MG63 (cell line): ENCODE measurements at regions not wholly inside any gene's neighbourhood (a gene's known extent, or its start where the extent isn't known, plus 50 kb on each side); places are given as distances from the start of the nearest gene placed in this dataset.

Experiments
- DNase-seq: peaks from one replicate; pipeline ENCODE4 v3.0.0-alpha.2; 2020
- H3K27me3 ChIP-seq: fragments of 250-450 bp; sonication (Bioruptor Pico); 2 replicates; pipeline ENCODE4 v1.5.1; 2020; ENCODE audit warnings: mild to moderate bottlenecking, moderate library complexity
- H3K36me3 ChIP-seq: fragments of 250-450 bp; sonication (Bioruptor Pico); 2 replicates; pipeline ENCODE4 v1.5.1; 2020; ENCODE audit warnings: mild to moderate bottlenecking, moderate library complexity
- H3K4me3 ChIP-seq: fragments of 250-450 bp; sonication (Bioruptor Pico); 2 replicates; pipeline ENCODE4 v1.5.1; 2020; ENCODE audit warnings: mild to moderate bottlenecking, moderate library complexity
- H3K9me3 ChIP-seq: fragments of 250-450 bp; sonication (Bioruptor Pico); 2 replicates; pipeline ENCODE4 v1.5.1; 2020; ENCODE audit warnings: mild to moderate bottlenecking, moderate library complexity

GRCh38 chr16:6021276-6021943 lies 923.8 kb upstream of the EEF2KMT start:
- no peak for DNase-seq
- Histone ChIP-seq H3K36me3 (no peaks in the 10 kb centered on the region), H3K27me3 (peaks cover 8% of the 10 kb centered on the region), H3K4me3 (no peak overlapping the region), H3K9me3 (no peaks in the 10 kb centered on the region)

GRCh38 chr16:6020162-6020985 lies 922.8 kb upstream of the EEF2KMT start:
- no peak for DNase-seq
- peaks cover 8% of the 10 kb centered on the region for H3K27me3 ChIP-seq

DNA sequence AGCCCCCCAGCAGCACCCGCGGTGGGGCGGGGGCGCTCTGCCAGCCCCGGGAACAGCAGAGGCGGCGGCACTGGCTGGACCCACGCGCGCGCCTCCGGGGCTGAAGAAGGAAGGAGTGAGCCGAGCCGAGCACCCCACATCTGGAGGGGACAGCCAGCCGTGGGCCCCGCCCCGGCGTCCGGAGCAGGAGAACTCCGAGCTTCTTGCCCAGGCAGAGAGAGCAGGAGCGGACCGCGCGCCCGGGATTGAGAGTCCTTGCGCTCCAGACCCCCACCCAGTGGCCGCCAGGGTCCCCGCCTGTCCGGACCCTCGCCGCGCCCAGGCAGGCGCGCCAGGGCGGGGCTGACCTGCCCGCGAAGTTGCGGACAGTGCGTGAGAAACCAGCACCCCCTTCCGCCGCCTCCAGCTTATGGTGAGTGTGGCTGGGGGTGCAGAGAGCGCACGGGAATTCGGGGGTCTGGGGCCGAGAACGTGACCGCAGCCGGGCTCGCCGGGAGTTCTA lies 921.9 kb upstream of the EEF2KMT start:
- no peak overlapping the region for H3K4me3 ChIP-seq
- peaks cover 8% of the 10 kb centered on the region for H3K27me3 ChIP-seq
- H3K36me3 ChIP-seq = no peaks in the 10 kb centered on the region
- H3K9me3 ChIP-seq = no peaks in the 10 kb centered on the region
- DNase-seq = no peak

More at GRCh38 chr16:6020162-6020985, 922.8 kb upstream of the EEF2KMT start:
- H3K9me3 ChIP-seq = no peaks in the 10 kb centered on the region
- no peaks in the 10 kb centered on the region for H3K36me3 ChIP-seq
- no peak overlapping the region for H3K4me3 ChIP-seq

GRCh38 chr16:6018848-6019489 lies 921.4 kb upstream of the EEF2KMT start:
- Histone ChIP-seq H3K36me3 (no peaks in the 10 kb centered on the region), H3K4me3 (no peak overlapping the region), H3K9me3 (no peaks in the 10 kb centered on the region), H3K27me3 (peaks cover 8% of the 10 kb centered on the region)
- DNase-seq = no peak

DNA sequence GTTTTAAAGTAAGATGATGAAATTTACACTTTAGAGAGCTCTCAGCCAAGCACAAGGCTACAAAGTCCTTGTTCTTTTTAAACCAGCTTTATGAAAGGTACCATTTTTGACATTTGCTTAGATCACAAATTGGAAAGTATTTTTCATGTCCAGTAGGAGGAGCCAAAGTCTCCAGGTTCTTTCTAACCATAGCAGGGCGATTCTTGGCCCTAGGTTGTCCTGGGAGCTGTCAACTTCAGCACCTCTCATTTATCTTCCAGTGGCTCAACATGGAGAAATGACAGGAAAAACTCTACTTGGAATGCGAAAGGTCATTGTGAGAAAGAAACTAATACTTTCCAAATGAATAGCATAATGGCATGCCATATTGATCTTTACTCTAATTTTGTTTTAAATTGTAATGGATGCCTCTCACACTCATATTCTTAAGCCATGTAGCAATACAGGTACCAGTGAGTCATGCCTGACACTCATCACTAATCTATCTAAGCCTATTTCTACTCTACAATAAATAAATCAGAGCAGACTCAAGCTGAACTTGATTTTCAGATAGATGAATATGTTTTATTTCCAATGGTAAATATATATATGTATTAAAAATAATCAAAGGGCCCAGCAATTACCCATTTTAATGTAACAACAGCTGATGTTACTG lies 919.1 kb upstream of the EEF2KMT start:
- no peaks in the 10 kb centered on the region for H3K9me3 ChIP-seq
- DNase-seq = no peak
- no peaks in the 10 kb centered on the region for H3K36me3 ChIP-seq
- H3K27me3 ChIP-seq = peaks cover 8% of the 10 kb centered on the region
- no peak overlapping the region for H3K4me3 ChIP-seq

DNA sequence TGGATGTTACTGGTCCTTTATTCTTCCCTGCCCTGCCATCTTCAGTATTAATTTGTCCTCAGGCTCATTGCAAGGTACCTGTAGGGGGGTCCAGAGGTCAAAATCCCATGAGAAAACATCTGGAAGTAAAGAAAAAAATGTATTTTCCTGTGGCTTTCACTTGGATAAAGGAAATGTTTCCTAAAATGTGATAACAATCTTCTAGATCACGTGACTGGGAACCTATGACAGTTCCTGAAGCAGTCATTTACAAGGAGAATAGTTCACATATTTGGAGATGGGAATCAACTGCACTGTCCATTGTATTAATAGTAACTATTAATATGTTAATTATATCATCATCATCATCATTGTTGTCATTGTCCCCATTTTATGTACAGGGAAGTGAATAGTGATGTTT lies 915.1 kb upstream of the EEF2KMT start:
- no peaks in the 10 kb centered on the region for H3K27me3 ChIP-seq
- no peaks in the 10 kb centered on the region for H3K36me3 ChIP-seq
- H3K4me3 ChIP-seq = no peak overlapping the region
- no peaks in the 10 kb centered on the region for H3K9me3 ChIP-seq
- no peak for DNase-seq

DNA sequence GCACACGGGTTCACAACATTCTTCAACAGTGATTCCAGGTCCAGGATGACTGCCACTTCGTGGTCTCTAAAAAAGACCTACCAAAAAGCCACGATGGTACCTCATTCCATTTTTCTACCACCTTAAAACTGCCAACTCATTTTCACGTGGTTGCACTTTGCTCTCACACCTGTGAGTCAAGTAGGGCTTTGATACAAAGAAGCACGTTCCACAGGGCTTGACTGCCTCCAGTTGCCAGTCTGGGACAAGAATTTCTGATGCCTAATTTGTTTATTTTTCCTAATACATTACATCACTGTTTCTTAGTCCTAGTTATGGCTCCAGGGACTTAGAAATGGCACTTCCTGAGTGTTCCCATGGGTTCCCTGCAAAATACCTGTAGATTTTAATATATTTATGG lies 911.6 kb upstream of the EEF2KMT start:
- H3K4me3 ChIP-seq = no peak overlapping the region
- no peaks in the 10 kb centered on the region for H3K36me3 ChIP-seq
- no peaks in the 10 kb centered on the region for H3K27me3 ChIP-seq
- H3K9me3 ChIP-seq = no peaks in the 10 kb centered on the region
- DNase-seq = no peak

DNA sequence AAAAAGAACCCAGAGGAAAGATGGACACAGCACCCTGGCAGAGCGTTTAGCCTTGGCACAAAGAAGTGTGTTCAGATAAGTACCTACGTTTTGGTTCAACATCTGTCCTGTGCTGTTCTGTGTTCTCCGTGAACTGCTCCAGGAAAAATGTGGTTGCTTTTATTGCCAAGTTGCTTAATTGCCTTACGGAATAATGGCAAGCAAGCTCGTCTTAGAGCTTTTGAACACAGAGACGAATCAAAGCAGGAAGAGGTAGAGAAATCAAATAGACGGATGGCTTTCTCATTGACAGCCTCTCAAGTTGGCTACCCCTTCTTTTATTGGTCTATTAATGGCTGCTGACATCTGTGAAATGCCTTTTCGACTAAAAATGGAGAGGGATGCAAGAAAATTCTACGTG lies 911.1 kb upstream of the EEF2KMT start:
- Histone ChIP-seq H3K9me3 (no peaks in the 10 kb centered on the region), H3K4me3 (no peak overlapping the region), H3K27me3 (no peaks in the 10 kb centered on the region), H3K36me3 (no peaks in the 10 kb centered on the region)
- no peak for DNase-seq

- no peaks in the 10 kb centered on the region for H3K36me3 ChIP-seq
- no peak overlapping the region for H3K4me3 ChIP-seq
- H3K9me3 ChIP-seq = no peaks in the 10 kb centered on the region
- H3K27me3 ChIP-seq = no peaks in the 10 kb centered on the region
- no peak for DNase-seq
Observed at GRCh38 chr16:5993356-5993755, 895.8 kb upstream of the EEF2KMT start.

DNA sequence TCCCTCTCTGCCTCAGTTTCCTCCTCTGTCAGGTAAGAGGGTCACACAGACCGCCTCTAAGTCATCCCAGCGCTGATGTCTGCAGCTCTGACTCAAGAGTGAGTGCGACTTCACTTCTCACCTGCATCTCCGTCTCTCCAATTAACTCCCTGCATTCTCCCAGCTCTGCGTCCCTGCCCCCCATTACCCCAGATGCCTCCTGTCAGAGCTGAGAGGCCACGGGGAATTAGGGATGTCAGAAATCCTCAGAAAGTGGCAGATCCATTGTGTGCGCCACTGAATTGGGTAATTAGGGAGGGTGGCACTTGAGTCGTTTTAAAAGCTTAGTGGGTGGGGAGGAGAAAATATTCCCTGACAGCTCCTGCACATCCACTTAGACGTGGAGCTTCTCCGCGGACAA lies 885.4 kb upstream of the EEF2KMT start:
- DNase-seq = no peak
- Histone ChIP-seq H3K9me3 (no peaks in the 10 kb centered on the region), H3K27me3 (no peaks in the 10 kb centered on the region), H3K4me3 (no peak overlapping the region), H3K36me3 (no peaks in the 10 kb centered on the region)

- Histone ChIP-seq H3K4me3 (no peak overlapping the region), H3K27me3 (no peaks in the 10 kb centered on the region)
- no peak for DNase-seq
Observed at GRCh38 chr16:5979905-5980550, 882.4 kb upstream of the EEF2KMT start.

DNA sequence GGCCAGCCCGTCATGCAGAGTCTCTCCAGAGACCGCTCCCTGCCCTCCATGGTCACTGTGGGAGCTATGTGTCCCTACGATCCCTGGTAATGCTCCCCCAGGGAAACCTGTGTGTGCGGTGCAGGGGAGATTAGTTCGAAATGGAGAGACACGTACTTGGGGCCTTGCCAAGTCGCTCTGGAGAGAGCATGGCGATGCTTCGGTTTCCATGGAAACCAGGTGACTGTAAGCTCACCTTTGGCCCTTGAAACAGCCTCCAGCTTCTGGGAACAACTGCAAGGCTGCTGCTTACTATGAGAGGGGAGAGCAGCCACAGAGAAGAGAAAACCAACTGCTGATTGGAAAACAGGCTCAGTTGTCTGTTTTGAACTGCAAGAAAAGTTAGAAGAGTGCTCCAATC lies 879.7 kb upstream of the EEF2KMT start:
- Histone ChIP-seq H3K36me3 (no peaks in the 10 kb centered on the region), H3K4me3 (no peak overlapping the region), H3K27me3 (no peaks in the 10 kb centered on the region), H3K9me3 (no peaks in the 10 kb centered on the region)
- DNase-seq = no peak

More at GRCh38 chr16:5979905-5980550, 882.4 kb upstream of the EEF2KMT start:
- Histone ChIP-seq H3K9me3 (no peaks in the 10 kb centered on the region), H3K36me3 (no peaks in the 10 kb centered on the region)

- H3K27me3 ChIP-seq = no peaks in the 10 kb centered on the region
- no peak for DNase-seq
- peaks cover 2% of the 10 kb centered on the region; the same call in 1 of the 2 replicates for H3K9me3 ChIP-seq
- no peak overlapping the region for H3K4me3 ChIP-seq
- H3K36me3 ChIP-seq = no peaks in the 10 kb centered on the region
Observed at GRCh38 chr16:5972747-5973146, 875.2 kb upstream of the EEF2KMT start.

- Histone ChIP-seq H3K4me3 (no peak overlapping the region), H3K9me3 (peaks cover 2% of the 10 kb centered on the region; the same call in 1 of the 2 replicates), H3K27me3 (no peaks in the 10 kb centered on the region), H3K36me3 (no peaks in the 10 kb centered on the region)
- DNase-seq = no peak
Observed at GRCh38 chr16:5971924-5972323, 874.3 kb upstream of the EEF2KMT start.

- no peaks in the 10 kb centered on the region for H3K27me3 ChIP-seq
- H3K9me3 ChIP-seq = peaks cover 2% of the 10 kb centered on the region; the same call in 1 of the 2 replicates
- no peak for DNase-seq
- no peak overlapping the region for H3K4me3 ChIP-seq
- H3K36me3 ChIP-seq = no peaks in the 10 kb centered on the region
Observed at GRCh38 chr16:5971106-5971505, 873.5 kb upstream of the EEF2KMT start.

- DNase-seq = no peak
- H3K4me3 ChIP-seq = no peak overlapping the region
- peaks cover 2% of the 10 kb centered on the region; the same call in 1 of the 2 replicates for H3K9me3 ChIP-seq
- no peaks in the 10 kb centered on the region for H3K36me3 ChIP-seq
- no peaks in the 10 kb centered on the region for H3K27me3 ChIP-seq
Observed at GRCh38 chr16:5966004-5966403, 868.4 kb upstream of the EEF2KMT start.
